Ovary (tissue), 7 donors: ENCODE measurements at regions not wholly inside any gene's neighbourhood (a gene's known extent, or its start where the extent isn't known, plus 50 kb on each side); places are given as distances from the start of the nearest gene placed in this dataset.

ENCODE experiments used
- DNase-seq, 5 donors: peaks; one replicate each; pipeline ENCODE4 v3.0.0-alpha.2; 2019 to 2020
- H3K27ac ChIP-seq, 2 donors: fragments of 200-600 bp; one replicate each; pipeline versions ENCODE4 v1.5.1 to v1.8.0; 2019 to 2022
- H3K27me3 ChIP-seq: fragments of 200-600 bp; one replicate; pipeline ENCODE4 v1.8.0; 2022
- H3K36me3 ChIP-seq: fragments of 200-600 bp; sonication (generic); one replicate; pipeline ENCODE4 v1.5.1; 2019
- H3K4me1 ChIP-seq: one replicate; pipeline ENCODE4 v1.8.1; 2013; ENCODE audit warnings: mild to moderate bottlenecking, moderate library complexity; ENCODE audit not compliant: insufficient read depth
- H3K4me3 ChIP-seq: fragments of 200-600 bp; sonication (generic); one replicate; pipeline ENCODE4 v1.5.1; 2017
- H3K9me3 ChIP-seq, 2 donors: fragments of 200-600 bp in 1 of 2; sonication (generic) in 1 of 2; one replicate each; pipeline versions ENCODE4 v1.5.1 to v1.8.1; 2013 to 2019; ENCODE audit warnings: mild to moderate bottlenecking in 1 of 2, moderate library complexity in 1 of 2
- EP300 ChIP-seq: sonication (generic); formaldehyde crosslinking; IDR thresholded peaks from one replicate; pipeline ENCODE4 v1.6.1; 2017; ENCODE audit warnings: antibody characterized with exemption
- POLR2A ChIP-seq: fragments of 450-650 bp; IDR thresholded peaks from one replicate; pipeline ENCODE4 v1.6.1; 2017; ENCODE audit warnings: antibody characterized with exemption, mild to moderate bottlenecking, moderate library complexity
- WGBS, 3 donors: extraction: QIAGEN DNeasy Blood & Tissue Kit in 1 of 3; methylation state at CpG; one replicate each; pipeline versions ENCODE4 v1.1.5 to v1.1.7; 2013 to 2017; 5-methylcytosine and 5-hydroxymethylcytosine counted together
- intact Hi-C, 4 donors: fragments of 100-400 bp; cut with DNase I; formaldehyde crosslinking; loops; one replicate each; pipeline versions ENCODE4 v1.11.0 to v1.15.1; 2022 to 2023
- TF ChIP-seq, protein P1 (sequence below), 3 donors: fragments of 450-650 bp in 2 of 3; fragments of 200-600 bp in 1 of 3; IDR thresholded peaks; one replicate each; pipeline versions ENCODE4 v1.5.1 to v1.8.0; 2016 to 2022; ENCODE audit warnings: antibody characterized with exemption in 3 of 3, mild to moderate bottlenecking in 1 of 3
- donor health status: DM: no; HTN: no; CAD: no; lungs with moderate emphysema.
- donor health status: DM: no; HTN: no; CAD: no.
- donor health status: Bipolar disorder and iron deficiency.
- donor health status: DM: no; HTN: no; CAD: no.
- donor health status: DM: yes; HTN: yes; CAD: no.

DNA sequence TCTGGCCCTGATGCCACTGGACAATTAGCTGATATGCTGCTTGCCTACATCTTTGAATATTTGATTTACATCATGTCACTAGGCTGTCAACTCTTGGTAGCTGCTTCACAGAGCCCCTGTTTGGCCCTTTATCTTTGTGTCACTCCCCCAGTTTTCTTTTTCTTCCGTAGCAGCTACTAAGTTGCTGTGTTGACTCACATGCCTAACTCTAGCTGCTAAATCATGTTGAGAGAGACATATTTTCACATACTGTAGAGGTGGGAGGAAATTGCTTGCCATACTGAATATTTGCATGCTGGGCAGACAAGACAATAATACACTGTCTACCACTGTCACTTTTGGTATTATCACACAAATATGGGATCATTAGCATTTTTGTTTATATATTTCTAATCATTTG lies 147.1 kb upstream of the NOVA1 start:
- no peaks in the 10 kb centered on the region for H3K4me1 ChIP-seq
- H3K27ac ChIP-seq, result no peak overlapping the region
- H3K4me3 ChIP-seq, result no peak overlapping the region
- no peaks in the 10 kb centered on the region for H3K9me3 ChIP-seq
- WGBS, 3 donors, result 29 to 45% (median 39%) methylated on average over 1 of the region's 1 CpG
- H3K36me3 ChIP-seq, result no peaks in the 10 kb centered on the region
- intact Hi-C loops, result no loop called here
- DNase-seq, result no peak
- TF ChIP-seq POLR2A (no peak), EP300 (no peak)
- TF ChIP-seq, protein P1, sequence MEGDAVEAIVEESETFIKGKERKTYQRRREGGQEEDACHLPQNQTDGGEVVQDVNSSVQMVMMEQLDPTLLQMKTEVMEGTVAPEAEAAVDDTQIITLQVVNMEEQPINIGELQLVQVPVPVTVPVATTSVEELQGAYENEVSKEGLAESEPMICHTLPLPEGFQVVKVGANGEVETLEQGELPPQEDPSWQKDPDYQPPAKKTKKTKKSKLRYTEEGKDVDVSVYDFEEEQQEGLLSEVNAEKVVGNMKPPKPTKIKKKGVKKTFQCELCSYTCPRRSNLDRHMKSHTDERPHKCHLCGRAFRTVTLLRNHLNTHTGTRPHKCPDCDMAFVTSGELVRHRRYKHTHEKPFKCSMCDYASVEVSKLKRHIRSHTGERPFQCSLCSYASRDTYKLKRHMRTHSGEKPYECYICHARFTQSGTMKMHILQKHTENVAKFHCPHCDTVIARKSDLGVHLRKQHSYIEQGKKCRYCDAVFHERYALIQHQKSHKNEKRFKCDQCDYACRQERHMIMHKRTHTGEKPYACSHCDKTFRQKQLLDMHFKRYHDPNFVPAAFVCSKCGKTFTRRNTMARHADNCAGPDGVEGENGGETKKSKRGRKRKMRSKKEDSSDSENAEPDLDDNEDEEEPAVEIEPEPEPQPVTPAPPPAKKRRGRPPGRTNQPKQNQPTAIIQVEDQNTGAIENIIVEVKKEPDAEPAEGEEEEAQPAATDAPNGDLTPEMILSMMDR (IDR thresholded peaks at IDR 0.05), result no peak
- H3K27me3 ChIP-seq, result no peaks in the 10 kb centered on the region

DNA sequence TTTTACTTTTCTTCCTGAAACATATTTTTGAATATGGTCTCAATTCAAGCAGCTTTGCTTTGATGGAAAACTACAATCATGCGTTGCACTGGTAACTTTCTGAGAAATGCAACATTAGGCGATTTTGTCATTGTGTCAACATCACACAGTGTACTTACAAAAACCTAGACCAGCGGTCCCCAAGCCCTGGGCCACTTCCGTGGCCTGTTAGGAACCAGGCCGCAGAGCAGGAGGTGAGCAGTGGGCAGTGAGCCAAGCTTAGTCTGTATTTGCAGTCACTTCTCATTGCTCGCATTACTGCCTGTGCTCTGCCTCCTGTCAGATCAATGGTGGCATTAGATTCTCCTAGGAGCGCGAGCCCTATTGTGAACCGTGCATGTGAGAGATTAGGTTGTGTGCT lies 163.7 kb upstream of the NOVA1 start:
- DNase-seq, result no peak
- TF ChIP-seq EP300, result no peak
- TF ChIP-seq, protein P1 (IDR thresholded peaks at IDR 0.05), result no peak
- Histone ChIP-seq H3K9me3 (no peaks in the 10 kb centered on the region), H3K4me1 (no peaks in the 10 kb centered on the region), H3K27ac (no peak overlapping the region), H3K4me3 (no peak overlapping the region), H3K36me3 (no peaks in the 10 kb centered on the region), H3K27me3 (no peaks in the 10 kb centered on the region)
- intact Hi-C loops, result no loop called here
- WGBS, 3 donors, result 94 to 96% (median 94%) methylated on average over 9 of the region's 9 CpGs

DNA sequence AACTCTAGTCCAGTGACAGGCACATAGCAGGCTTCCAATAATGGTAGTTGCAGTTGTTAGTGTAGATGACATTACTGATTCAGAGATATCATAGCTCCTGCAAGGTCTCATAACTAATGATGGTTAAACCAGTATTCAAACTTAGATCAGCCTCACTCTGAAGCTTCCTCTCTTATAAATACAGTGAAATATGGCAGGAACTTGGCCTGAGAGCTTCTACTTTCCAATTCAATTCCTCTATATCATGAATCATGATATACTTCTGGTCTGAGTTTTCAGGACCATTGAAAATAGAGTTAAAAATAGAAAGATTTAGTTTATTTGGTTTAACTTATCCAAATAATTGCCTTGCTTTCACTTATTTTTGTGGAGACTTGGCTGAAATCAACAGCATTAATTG lies 167.5 kb upstream of the NOVA1 start:
- intact Hi-C loops, result no loop called here
- TF ChIP-seq EP300 (no peak), POLR2A (no peak)
- TF ChIP-seq, protein P1 (IDR thresholded peaks at IDR 0.05), result no peak
- no peak overlapping the region for H3K27ac ChIP-seq
- no peaks in the 10 kb centered on the region for H3K4me1 ChIP-seq
- H3K36me3 ChIP-seq, result no peaks in the 10 kb centered on the region
- no peaks in the 10 kb centered on the region for H3K27me3 ChIP-seq
- H3K9me3 ChIP-seq, result no peaks in the 10 kb centered on the region
- DNase-seq, result no peak
- no peak overlapping the region for H3K4me3 ChIP-seq

- H3K9me3 ChIP-seq, result no peaks in the 10 kb centered on the region
- no peaks in the 10 kb centered on the region for H3K36me3 ChIP-seq
- TF ChIP-seq, protein P1 (IDR thresholded peaks at IDR 0.05), result no peak
- TF ChIP-seq POLR2A (no peak), EP300 (no peak)
- intact Hi-C loops, result no loop called here
- H3K4me3 ChIP-seq, result no peak overlapping the region
- H3K4me1 ChIP-seq, result no peaks in the 10 kb centered on the region
- peak in 1 of 5 donors; percentile 21 for DNase-seq
- H3K27me3 ChIP-seq, result no peaks in the 10 kb centered on the region
- WGBS, 3 donors, result 51 to 74% (median 71%) methylated on average over 2 of the region's 2 CpGs
- H3K27ac ChIP-seq, result no peak overlapping the region
Measured at GRCh38 chr14:26765768-26766520, 168.1 kb upstream of the NOVA1 start.
